DND-41 (cell line): ENCODE measurements at regions not wholly inside any gene's neighbourhood (a gene's known extent, or its start where the extent isn't known, plus 50 kb on each side); places are given as distances from the start of the nearest gene placed in this dataset.

Source experiments
- EZH2 ChIP-seq: IDR thresholded peaks from 3 replicates; pipeline ENCODE4 v1.6.1; 2012; ENCODE audit warnings: borderline replicate concordance, low read depth, mild to moderate bottlenecking, moderate library complexity, low read length, inconsistent platforms; ENCODE audit not compliant: severe bottlenecking
- TF ChIP-seq, protein P1 (sequence below): IDR thresholded peaks from 2 replicates; pipeline ENCODE4 v1.5.1; 2012; ENCODE audit warnings: borderline replicate concordance, low read length, moderate library complexity, mild to moderate bottlenecking; ENCODE audit not compliant: poor library complexity, severe bottlenecking; ENCODE audit errors: extremely low read depth

GRCh38 chr4:20044502-20044911, 207.2 kb upstream of the SLIT2 start:
- TF ChIP-seq, protein P1, sequence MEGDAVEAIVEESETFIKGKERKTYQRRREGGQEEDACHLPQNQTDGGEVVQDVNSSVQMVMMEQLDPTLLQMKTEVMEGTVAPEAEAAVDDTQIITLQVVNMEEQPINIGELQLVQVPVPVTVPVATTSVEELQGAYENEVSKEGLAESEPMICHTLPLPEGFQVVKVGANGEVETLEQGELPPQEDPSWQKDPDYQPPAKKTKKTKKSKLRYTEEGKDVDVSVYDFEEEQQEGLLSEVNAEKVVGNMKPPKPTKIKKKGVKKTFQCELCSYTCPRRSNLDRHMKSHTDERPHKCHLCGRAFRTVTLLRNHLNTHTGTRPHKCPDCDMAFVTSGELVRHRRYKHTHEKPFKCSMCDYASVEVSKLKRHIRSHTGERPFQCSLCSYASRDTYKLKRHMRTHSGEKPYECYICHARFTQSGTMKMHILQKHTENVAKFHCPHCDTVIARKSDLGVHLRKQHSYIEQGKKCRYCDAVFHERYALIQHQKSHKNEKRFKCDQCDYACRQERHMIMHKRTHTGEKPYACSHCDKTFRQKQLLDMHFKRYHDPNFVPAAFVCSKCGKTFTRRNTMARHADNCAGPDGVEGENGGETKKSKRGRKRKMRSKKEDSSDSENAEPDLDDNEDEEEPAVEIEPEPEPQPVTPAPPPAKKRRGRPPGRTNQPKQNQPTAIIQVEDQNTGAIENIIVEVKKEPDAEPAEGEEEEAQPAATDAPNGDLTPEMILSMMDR: no peak
- no peak for TF ChIP-seq EZH2
